GM21717 (cell line): ENCODE measurements at regions not wholly inside any gene's neighbourhood (a gene's known extent, or its start where the extent isn't known, plus 50 kb on each side); places are given as distances from the start of the nearest gene placed in this dataset.

Source experiments
- ATAC-seq: cut with Tn5 transposase; IDR thresholded peaks from one replicate; pipeline ENCODE4 v1.9.1; 2021; ENCODE audit warnings: mild to moderate bottlenecking, moderate library complexity; ENCODE audit not compliant: unreplicated experiment

DNA sequence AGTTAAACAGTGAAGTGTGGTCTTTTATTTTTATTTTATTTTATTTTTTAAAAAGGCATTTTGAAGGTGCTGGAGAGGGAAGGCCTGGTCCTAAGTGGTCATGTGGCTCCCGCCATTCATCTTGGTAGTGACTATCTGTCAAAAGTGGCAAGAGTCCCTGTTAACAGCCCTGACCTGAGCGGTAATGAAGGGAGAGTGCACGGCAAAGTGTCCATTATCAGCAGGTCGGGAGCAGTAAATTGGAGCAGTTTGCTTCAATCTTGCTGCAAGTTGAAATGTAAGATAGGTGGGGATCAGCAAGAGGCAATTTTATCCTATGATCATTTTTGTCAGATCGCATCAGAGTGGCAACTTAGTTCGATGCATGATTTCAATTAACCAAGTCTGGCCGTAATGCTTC, 227.4 kb upstream of the SP4 start:
- ATAC-seq, result no peak

DNA sequence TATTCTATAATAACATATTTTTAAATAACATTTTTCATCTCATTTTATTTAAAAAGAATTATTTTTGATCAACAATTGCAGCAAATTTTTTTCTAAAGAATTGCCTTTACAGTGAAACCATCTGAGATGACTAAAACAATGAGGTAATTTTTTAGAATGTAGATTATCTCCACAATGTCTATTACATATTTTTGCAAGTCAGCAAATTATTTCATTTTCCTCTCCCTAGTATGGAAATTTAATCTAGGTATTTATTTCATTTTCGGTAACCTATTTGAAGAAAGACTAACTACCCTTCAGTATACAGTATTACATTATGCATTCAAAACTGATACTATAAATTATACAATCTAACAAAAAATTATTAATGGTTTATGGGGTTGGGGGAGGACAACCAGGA, 213.2 kb upstream of the SP4 start:
- ATAC-seq, result no peak

DNA sequence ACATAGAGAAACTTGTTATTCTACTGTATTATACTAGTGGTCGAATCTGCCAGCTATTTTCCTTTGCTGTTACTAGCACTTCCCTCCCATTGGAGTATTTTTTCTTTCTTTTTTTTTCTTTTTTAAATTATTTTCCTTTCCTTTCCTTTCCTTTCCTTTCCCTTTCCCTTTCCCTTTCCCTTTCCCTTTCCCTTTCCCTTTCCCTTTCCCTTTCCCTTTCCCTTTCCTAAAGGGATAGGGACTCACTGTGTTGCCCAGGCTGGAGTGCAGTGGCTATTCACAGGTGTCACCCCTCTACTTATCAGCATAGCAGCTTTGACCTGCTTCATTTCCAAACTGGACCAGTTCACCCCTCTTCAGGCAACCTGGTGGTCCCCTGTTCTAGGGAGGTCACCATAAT, 212.6 kb upstream of the SP4 start:
- no peak for ATAC-seq

DNA sequence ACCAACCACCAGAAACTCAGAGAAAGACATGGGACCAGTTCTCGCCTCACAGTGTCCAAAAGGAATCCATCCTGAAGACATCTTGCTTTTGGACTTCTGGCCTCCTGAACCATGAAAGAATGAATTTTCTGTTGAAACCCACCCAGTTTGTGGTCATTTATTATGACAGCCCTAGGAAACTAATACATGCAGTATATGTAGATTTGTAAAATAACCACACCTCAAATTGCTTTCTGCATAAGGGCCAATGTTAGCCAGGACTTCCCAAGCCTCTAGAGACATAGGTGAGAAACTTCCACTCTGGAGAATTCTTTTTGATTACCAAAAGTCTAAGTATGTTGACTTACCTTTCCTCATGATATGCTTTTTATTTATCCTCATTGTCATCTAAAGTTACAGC, 210.5 kb upstream of the SP4 start:
- ATAC-seq, result no peak

- ATAC-seq, result no peak
Observed at GRCh38 chr7:21218155-21218554, 209.7 kb upstream of the SP4 start.

DNA sequence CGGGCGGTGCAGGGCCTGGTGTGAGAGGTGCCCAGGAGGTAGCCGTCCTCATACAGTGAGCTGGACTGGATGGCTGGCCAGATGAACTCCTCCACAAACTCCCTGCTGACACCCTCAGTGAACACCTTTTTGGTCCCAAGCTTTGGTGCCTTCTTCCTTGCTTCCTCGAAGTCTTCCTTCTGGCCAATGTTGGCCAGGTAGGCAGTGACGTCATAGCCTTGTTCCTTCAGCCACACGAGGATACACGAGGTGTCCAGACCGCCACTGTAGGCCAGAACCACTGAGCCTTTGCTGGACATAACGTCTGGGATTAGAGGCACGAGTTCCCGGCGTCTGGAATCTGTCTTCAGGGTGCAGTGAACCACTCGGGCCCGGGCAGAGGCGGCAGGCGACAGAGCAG, 206.8 kb upstream of the SP4 start:
- ATAC-seq, result no peak

DNA sequence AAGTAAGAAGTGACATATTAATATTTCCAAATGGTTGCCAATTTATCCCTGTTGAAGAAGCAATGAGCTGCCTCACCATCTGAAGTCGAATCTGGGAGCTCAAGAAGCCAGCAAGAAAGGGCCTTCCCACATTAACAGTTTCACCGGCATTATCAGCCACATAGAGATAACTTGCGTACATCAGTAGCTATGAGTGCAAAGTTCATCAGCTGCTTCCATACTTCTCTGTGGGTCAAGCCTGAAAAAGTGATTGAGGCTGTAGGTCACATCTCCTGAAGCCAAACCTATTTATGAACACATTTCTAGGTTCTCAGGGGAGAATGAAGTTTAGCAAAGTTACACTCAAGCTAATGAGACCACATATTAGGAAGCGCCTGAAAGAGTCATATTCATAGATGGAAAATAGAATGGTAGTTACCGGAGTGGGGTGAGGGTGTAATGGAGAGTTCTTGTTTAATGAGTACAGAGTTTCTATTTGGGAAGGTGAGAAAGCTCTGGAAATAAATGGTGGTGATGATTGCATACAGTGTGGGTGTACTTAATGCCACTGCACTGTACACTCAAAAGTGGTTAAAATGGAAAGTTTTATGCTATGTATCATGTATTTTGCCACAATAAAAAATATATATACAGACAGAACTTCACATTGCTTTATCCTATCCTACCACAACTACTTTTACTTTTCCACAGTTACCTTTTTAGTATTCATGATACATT, 189.3 kb upstream of the SP4 start:
- no peak for ATAC-seq

- no peak for ATAC-seq
Observed at GRCh38 chr7:21243265-21243664, 184.6 kb upstream of the SP4 start.

- ATAC-seq, result no peak
Observed at GRCh38 chr7:21251151-21251800, 176.6 kb upstream of the SP4 start.

DNA sequence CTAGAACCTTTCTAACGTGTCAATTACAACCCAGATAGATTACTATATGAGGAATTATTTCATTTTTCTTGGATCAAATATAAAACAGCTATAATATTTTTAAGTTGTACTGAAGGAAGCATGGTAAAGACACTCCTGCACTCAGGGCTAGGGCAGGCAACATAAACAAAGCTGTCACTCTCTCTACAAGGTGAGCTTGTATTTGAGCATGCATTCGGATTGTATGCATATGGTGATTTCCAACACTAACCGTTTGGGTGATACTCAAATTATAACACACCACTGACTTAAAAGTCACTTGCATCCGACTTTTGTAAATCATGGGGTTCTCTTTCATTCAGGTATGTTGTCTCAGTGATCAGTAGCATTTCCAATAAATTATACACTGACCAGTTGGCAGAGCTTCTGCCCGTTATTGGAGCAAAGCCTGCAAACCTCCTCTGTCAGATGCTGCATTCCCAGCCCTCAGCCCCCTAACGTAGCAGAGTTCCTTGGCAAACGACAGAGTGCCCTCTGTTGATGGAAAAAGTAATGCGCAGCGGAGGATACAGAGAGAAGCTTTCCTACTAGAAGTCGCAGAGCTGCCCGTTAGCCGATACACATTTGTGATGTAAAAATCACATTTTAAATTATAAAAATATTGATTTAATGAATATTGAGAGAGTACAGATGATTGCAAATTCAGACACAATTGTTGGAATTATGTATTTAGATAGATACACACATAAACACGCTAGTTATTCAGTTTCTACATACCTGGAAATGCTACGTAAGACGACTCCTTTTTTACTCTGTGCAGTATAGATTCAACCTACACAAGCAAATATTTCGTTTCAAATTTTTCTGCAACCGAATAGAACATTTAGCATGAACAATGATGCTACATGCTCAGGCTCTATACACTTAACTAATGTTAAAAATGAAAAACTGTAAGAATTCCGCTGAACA, 173.9 kb upstream of the SP4 start:
- no peak for ATAC-seq

- no peak for ATAC-seq
Observed at GRCh38 chr7:21256310-21256877, 171.5 kb upstream of the SP4 start.

DNA sequence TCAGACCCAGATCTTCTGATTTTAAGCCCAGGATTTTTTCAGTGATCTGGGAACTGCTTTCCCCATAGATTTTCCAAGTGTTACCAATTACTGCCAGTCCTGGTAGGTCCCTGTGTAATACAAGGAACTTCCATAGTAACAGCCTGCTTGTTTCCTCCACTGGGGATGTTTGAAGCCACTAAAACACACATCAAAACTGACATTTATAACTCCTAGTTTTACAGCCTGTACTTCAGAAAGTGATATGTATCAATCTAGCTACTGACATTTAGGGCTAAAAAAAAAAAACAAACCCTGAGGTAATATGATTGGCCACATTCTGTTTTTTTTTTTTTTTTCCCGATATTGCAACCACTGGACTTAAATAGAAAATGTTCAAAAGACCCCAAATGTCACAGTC, 166.9 kb upstream of the SP4 start:
- ATAC-seq, result no peak

DNA sequence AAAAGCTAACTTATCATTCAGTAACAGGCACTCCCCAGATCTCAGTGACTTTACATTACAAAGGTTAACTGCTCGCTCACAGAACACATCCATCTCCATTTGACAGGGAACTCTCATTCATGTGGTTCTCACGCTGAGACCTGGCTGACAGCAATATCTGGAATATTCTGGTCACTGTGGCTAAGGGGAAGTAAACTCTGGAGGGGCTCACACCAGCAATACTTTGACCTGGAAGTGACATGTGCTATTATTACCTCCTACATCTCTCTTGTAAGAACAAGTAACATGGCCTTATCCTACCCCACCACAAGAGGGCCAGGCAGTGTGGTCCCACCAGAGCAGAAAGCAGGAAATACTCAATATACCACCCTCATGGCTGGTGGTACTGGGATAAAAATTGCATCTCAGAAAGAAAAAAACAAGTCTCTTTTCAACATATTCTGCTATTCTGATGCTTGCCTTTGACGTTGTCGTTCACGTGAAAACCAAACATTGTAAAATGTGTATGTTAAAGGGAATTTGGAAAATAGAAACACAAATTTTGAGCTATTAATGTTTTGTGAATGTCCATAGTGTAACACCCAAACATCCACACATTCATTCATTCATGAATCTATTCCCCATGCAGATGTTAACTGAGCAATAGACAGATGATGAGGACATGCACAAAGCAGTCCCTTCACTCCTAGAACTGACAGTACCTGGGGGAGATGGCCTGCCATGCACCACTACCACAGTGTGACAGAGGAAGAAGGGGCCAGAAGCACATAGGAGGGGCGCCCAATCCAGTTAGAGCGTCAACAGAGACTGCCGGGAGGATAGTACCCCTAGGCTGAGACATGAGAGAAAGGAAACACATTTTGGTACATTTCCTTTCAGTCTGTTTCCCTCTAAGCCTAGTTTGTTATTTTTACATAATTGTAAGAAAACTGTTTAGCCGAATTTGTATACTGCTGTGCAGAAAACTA, 166.0 kb upstream of the SP4 start:
- no peak for ATAC-seq

GRCh38 chr7:21269021-21269420, 158.9 kb upstream of the SP4 start:
- no peak for ATAC-seq

GRCh38 chr7:21276471-21277035, 151.3 kb upstream of the SP4 start:
- ATAC-seq, result no peak

DNA sequence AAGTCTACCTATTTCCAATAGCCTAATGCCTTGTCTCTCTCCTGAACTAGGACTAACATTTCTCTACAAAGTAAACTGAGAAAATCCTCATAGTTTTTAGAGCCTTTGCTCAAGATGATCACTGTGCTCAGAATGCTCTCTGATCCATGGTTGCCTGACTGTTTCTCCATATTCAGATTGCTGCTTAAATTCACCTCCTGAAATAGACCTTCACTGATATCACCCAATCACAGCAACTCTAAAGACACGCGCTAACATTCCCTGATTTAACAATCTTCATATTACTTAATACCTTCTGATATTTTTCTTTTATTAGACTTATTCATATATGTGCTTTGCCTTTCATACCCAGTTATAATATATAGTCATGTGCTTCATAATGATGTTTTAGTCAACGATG, 148.9 kb upstream of the SP4 start:
- ATAC-seq, result no peak

- no peak for ATAC-seq
Observed at GRCh38 chr7:21281193-21281592, 146.7 kb upstream of the SP4 start.

DNA sequence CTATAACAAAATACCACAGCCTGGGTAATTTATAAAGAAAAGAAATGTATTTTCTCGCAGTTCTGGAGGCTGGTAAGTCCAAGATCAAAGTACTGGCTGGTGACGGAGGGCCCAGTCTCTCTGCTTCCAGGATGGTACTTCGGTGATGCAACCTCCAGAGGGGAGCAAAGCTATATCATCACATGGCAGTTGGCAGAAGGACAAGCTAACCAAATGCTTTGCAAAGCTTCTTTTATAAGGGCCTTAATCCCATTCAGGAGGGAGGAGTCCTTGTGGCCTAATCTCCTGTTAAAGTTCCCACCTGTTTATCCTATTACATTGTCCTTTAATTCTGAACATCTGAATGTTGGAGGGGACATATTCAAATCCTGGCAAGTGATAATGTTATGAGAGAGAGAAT, 134.1 kb upstream of the SP4 start:
- no peak for ATAC-seq

DNA sequence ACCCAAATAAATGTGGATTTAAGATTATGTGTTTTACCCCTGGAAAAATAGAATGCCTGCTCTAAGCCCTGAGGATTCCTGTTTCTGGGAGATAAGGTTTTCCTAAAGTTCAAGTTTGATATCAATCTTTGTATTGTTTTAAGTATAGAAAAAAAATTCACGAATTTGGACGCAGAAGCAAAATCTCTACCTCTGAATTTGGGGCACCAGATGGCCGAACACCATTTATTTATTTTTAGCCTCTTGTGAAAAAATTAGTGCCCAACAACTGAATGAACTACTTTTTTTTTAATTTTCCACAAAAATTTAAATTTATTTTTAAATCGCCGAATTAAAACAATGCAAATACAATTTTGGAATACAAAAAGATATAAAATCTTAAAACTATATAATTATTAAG, 128.1 kb upstream of the SP4 start:
- ATAC-seq, result no peak

- ATAC-seq, result no peak
Observed at GRCh38 chr7:21300692-21301091, 127.2 kb upstream of the SP4 start.
